GM21786 (cell line): ENCODE measurements at regions not wholly inside any gene's neighbourhood (a gene's known extent, or its start where the extent isn't known, plus 50 kb on each side); places are given as distances from the start of the nearest gene placed in this dataset.
"Not testable (repeated sequence)": the region's sequence is repeated elsewhere in the genome, so short reads cannot be mapped to it uniquely, and the experiment has no call there.

Source experiments
- ATAC-seq: cut with Tn5 transposase; IDR thresholded peaks from one replicate; pipeline ENCODE4 v1.9.1; 2021; ENCODE audit not compliant: unreplicated experiment

GRCh38 chr5:42868417-42868816 lies 56.7 kb upstream of the SELENOP start:
- ATAC-seq, result not testable (repeated sequence)

GRCh38 chr5:42864749-42865148 lies 53.1 kb upstream of the SELENOP start:
- not testable (repeated sequence) for ATAC-seq
